ENCODE measurements at regions not wholly inside any gene's neighbourhood (a gene's known extent, or its start where the extent isn't known, plus 50 kb on each side); places are given as distances from the start of the nearest gene placed in this dataset.

GRCh38 chr13:64847767-64848166, 2382.4 kb downstream of the PCDH9 start (continued):
- TF ChIP-seq ZBTB33 (IDR thresholded peaks at IDR 0.05; ENCODE audit: extremely low read depth, insufficient replicate concordance, low read length) (no peak), ATF3 (IDR thresholded peaks at IDR 0.05) (no peak), EZH2 (IDR thresholded peaks at IDR 0.05) (no peak), RAD21 (IDR thresholded peaks at IDR 0.05; ENCODE audit: low read depth) (no peak), ELF1 (IDR thresholded peaks at IDR 0.05; ENCODE audit: borderline replicate concordance, low read depth) (no peak), CBX3 (IDR thresholded peaks at IDR 0.05; ENCODE audit: low read depth) (no peak)

GRCh38 chr13:64845110-64845509, 2385.0 kb downstream of the PCDH9 start:
- no peak for DNase-seq (ENCODE audit: low read depth, low spot score)
- no peaks in the 10 kb centered on the region for H3K27me3 ChIP-seq (ENCODE audit: insufficient read depth, low read length)
- RAD21 ChIA-PET (ENCODE audit: low non-redundant PET in 1 of 2, low total read pairs in 2 of 2, uncharacterized antibody in 2 of 2, unreplicated experiment in 2 of 2): no interaction called here
- no peaks in the 10 kb centered on the region for H3K9me3 ChIP-seq (ENCODE audit: control insufficient read depth in 1 of 2, insufficient read depth in 1 of 2, low read depth in 1 of 2, low read length in 2 of 2)
- no peaks in the 10 kb centered on the region for H3K4me1 ChIP-seq (ENCODE audit: control insufficient read depth in 1 of 2, insufficient read depth in 2 of 2, low read length in 2 of 2)
- no peak overlapping the region for H3K4me2 ChIP-seq (ENCODE audit: low read length)
- no peak for ATAC-seq
- H3K36me3 ChIP-seq (ENCODE audit: control insufficient read depth in 1 of 2, insufficient read depth in 2 of 2, low read length in 2 of 2): no peaks in the 10 kb centered on the region
- POLR2A ChIA-PET: no interaction called here
- H3K27ac ChIP-seq (ENCODE audit: low read depth, low read length): no peak overlapping the region
- no peak overlapping the region for H3K4me3 ChIP-seq (replicated peaks in 1 of 2; ENCODE audit: low read depth in 1 of 2, low read length in 2 of 2)
- CTCF ChIA-PET: no interaction called here
- H4K20me1 ChIP-seq (ENCODE audit: insufficient read depth): no peaks in the 10 kb centered on the region
- intact Hi-C loops (cut with micrococcal nuclease): no loop called here
- no peaks in the 10 kb centered on the region for H3K9me2 ChIP-seq (ENCODE audit: insufficient read depth)
- no peak overlapping the region for H3K9ac ChIP-seq (ENCODE audit: low read length)
- TF ChIP-seq JUND (IDR thresholded peaks at IDR 0.05) (no peak), RAD21 (IDR thresholded peaks at IDR 0.05; ENCODE audit: low read depth) (no peak), ZNF274 (IDR thresholded peaks at IDR 0.05; ENCODE audit: low read depth, low read length) (no peak), ATF3 (IDR thresholded peaks at IDR 0.05) (no peak), POLR2AphosphoS5 (IDR thresholded peaks at IDR 0.05; ENCODE audit: low read depth, low read length) (no peak), CTCF (IDR thresholded peaks at IDR 0.05 in 2 of 3, conservative IDR thresholded peaks at IDR 0.05 in 1 of 3; ENCODE audit: borderline replicate concordance in 1 of 3, insufficient read depth in 1 of 3, low read depth in 2 of 3, low read length in 2 of 3) (no peak), ELF1 (IDR thresholded peaks at IDR 0.05; ENCODE audit: borderline replicate concordance, low read depth) (no peak), ZFX (IDR thresholded peaks at IDR 0.05) (no peak), EGR1 (IDR thresholded peaks at IDR 0.05; ENCODE audit: low read depth) (no peak), CEBPB (IDR thresholded peaks at IDR 0.05; ENCODE audit: low read depth) (no peak), FOSL1 (IDR thresholded peaks at IDR 0.05; ENCODE audit: low read depth) (no peak), MAX (IDR thresholded peaks at IDR 0.05) (no peak), SIN3A (IDR thresholded peaks at IDR 0.05; ENCODE audit: low read depth) (no peak), TCF7L2 (IDR thresholded peaks at IDR 0.05; ENCODE audit: borderline replicate concordance, extremely low read depth, insufficient read depth, insufficient read length) (no peak), EZH2phosphoT487 (IDR thresholded peaks at IDR 0.05; ENCODE audit: borderline replicate concordance) (no peak), SP1 (IDR thresholded peaks at IDR 0.05; ENCODE audit: low read depth) (no peak)
- no peak overlapping the region for H2AFZ ChIP-seq (ENCODE audit: low read depth, low read length, poor library complexity, severe bottlenecking)
- no peaks in the 10 kb centered on the region for H3K79me2 ChIP-seq (ENCODE audit: insufficient read depth, low read length)
- BruUV-seq (replicated peaks): no TSS peak

Data from HCT116 (cell line).